ENCODE measurements at regions not wholly inside any gene's neighbourhood (a gene's known extent, or its start where the extent isn't known, plus 50 kb on each side); places are given as distances from the start of the nearest gene placed in this dataset.

GRCh38 chr2:60175290-60175689 is 378.2 kb downstream of the BCL11A start:
- Histone ChIP-seq H3K27me3 (ENCODE audit: insufficient read depth, low read length, poor library complexity) (no peaks in the 10 kb centered on the region), H3K36me3 (ENCODE audit: insufficient read depth, low read length) (no peaks in the 10 kb centered on the region), H3K27ac (ENCODE audit: low read length) (no peak overlapping the region), H2AFZ (ENCODE audit: low read depth, low read length) (no peak overlapping the region), H3K79me2 (ENCODE audit: insufficient read depth, low read length) (no peaks in the 10 kb centered on the region), H3K4me2 (ENCODE audit: insufficient read depth, low read length) (no peak overlapping the region), H3K4me3 (ENCODE audit: low read depth in 1 of 2, low read length in 2 of 2) (no peak overlapping the region), H3K4me1 (ENCODE audit: insufficient read depth, low read length) (peaks cover 6% of the 10 kb centered on the region; the same call in 1 of the 2 replicates), H3K9ac (ENCODE audit: low read depth, low read length) (no peak overlapping the region), H3K9me3 (ENCODE audit: insufficient read depth, low read length, severe bottlenecking) (no peaks in the 10 kb centered on the region), H4K20me1 (ENCODE audit: insufficient read depth, low read length) (no peaks in the 10 kb centered on the region)
- ATAC-seq (ENCODE audit: insufficient read depth, low read depth) = no peak
- DNase-seq = no peak
- TF ChIP-seq, protein P1, sequence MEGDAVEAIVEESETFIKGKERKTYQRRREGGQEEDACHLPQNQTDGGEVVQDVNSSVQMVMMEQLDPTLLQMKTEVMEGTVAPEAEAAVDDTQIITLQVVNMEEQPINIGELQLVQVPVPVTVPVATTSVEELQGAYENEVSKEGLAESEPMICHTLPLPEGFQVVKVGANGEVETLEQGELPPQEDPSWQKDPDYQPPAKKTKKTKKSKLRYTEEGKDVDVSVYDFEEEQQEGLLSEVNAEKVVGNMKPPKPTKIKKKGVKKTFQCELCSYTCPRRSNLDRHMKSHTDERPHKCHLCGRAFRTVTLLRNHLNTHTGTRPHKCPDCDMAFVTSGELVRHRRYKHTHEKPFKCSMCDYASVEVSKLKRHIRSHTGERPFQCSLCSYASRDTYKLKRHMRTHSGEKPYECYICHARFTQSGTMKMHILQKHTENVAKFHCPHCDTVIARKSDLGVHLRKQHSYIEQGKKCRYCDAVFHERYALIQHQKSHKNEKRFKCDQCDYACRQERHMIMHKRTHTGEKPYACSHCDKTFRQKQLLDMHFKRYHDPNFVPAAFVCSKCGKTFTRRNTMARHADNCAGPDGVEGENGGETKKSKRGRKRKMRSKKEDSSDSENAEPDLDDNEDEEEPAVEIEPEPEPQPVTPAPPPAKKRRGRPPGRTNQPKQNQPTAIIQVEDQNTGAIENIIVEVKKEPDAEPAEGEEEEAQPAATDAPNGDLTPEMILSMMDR (IDR thresholded peaks at IDR 0.05; ENCODE audit: borderline replicate concordance, extremely low read depth, low read length, poor library complexity, severe bottlenecking) = no peak
- TF ChIP-seq EZH2 (IDR thresholded peaks at IDR 0.05; ENCODE audit: borderline replicate concordance, low read depth, low read length, severe bottlenecking) = no peak

DNA sequence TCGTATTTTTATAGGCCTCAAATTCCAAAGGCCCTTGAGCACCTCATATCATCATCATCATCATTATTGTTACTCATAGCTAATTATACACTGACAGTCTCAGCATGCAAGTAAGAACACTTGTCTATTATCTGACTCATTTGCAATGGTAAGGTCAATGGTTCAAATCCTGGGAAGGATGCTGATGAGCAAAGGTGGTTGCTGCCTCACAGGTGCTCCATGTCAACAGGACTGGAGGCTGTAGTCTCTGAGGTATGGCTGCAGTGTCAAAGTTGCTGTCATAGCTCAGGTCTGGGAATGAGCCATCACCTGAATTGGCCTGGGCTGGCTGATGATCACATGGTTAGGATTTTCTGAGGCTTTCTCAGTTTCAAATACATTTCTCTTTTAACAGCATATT is 379.3 kb downstream of the BCL11A start:
- ATAC-seq (ENCODE audit: insufficient read depth, low read depth) (no peak), DNase-seq (no peak)
- TF ChIP-seq EZH2 (IDR thresholded peaks at IDR 0.05; ENCODE audit: borderline replicate concordance, low read depth, low read length, severe bottlenecking) = no peak
- TF ChIP-seq, protein P1 (IDR thresholded peaks at IDR 0.05; ENCODE audit: borderline replicate concordance, extremely low read depth, low read length, poor library complexity, severe bottlenecking) = no peak
- Histone ChIP-seq H3K79me2 (ENCODE audit: insufficient read depth, low read length) (no peaks in the 10 kb centered on the region), H4K20me1 (ENCODE audit: insufficient read depth, low read length) (no peaks in the 10 kb centered on the region), H3K4me3 (ENCODE audit: low read depth in 1 of 2, low read length in 2 of 2) (no peak overlapping the region), H3K9ac (ENCODE audit: low read depth, low read length) (no peak overlapping the region), H3K27me3 (ENCODE audit: insufficient read depth, low read length, poor library complexity) (no peaks in the 10 kb centered on the region), H3K9me3 (ENCODE audit: insufficient read depth, low read length, severe bottlenecking) (no peaks in the 10 kb centered on the region), H2AFZ (ENCODE audit: low read depth, low read length) (no peak overlapping the region), H3K4me2 (ENCODE audit: insufficient read depth, low read length) (no peak overlapping the region), H3K36me3 (ENCODE audit: insufficient read depth, low read length) (no peaks in the 10 kb centered on the region), H3K27ac (ENCODE audit: low read length) (no peak overlapping the region), H3K4me1 (ENCODE audit: insufficient read depth, low read length) (peaks cover 6% of the 10 kb centered on the region; the same call in 1 of the 2 replicates)

- no peaks in the 10 kb centered on the region for H3K79me2 ChIP-seq (ENCODE audit: insufficient read depth, low read length)
- no peak for DNase-seq
- H3K36me3 ChIP-seq (ENCODE audit: insufficient read depth, low read length) = no peaks in the 10 kb centered on the region
- no peak overlapping the region for H3K4me2 ChIP-seq (ENCODE audit: insufficient read depth, low read length)
- no peaks in the 10 kb centered on the region for H3K9me3 ChIP-seq (ENCODE audit: insufficient read depth, low read length, severe bottlenecking)
- peak; percentile 62 for ATAC-seq (ENCODE audit: insufficient read depth, low read depth)
- peaks cover 6% of the 10 kb centered on the region; the same call in 1 of the 2 replicates for H3K4me1 ChIP-seq (ENCODE audit: insufficient read depth, low read length)
- H3K4me3 ChIP-seq (ENCODE audit: low read depth in 1 of 2, low read length in 2 of 2) = no peak overlapping the region
- TF ChIP-seq, protein P1 (IDR thresholded peaks at IDR 0.05; ENCODE audit: borderline replicate concordance, extremely low read depth, low read length, poor library complexity, severe bottlenecking) = no peak
- TF ChIP-seq EZH2 (IDR thresholded peaks at IDR 0.05; ENCODE audit: borderline replicate concordance, low read depth, low read length, severe bottlenecking) = no peak
- no peak overlapping the region for H3K9ac ChIP-seq (ENCODE audit: low read depth, low read length)
- no peaks in the 10 kb centered on the region for H3K27me3 ChIP-seq (ENCODE audit: insufficient read depth, low read length, poor library complexity)
- no peak overlapping the region for H3K27ac ChIP-seq (ENCODE audit: low read length)
- no peaks in the 10 kb centered on the region for H4K20me1 ChIP-seq (ENCODE audit: insufficient read depth, low read length)
- peak overlapping the region; percentile 37; the same call in 1 of the 2 replicates for H2AFZ ChIP-seq (ENCODE audit: low read depth, low read length)
Observed at GRCh38 chr2:60172801-60173200, 380.7 kb downstream of the BCL11A start.

GRCh38 chr2:60170272-60170671 is 383.2 kb downstream of the BCL11A start:
- Histone ChIP-seq H3K27me3 (ENCODE audit: insufficient read depth, low read length, poor library complexity) (no peaks in the 10 kb centered on the region), H3K79me2 (ENCODE audit: insufficient read depth, low read length) (no peaks in the 10 kb centered on the region), H3K27ac (ENCODE audit: low read length) (no peak overlapping the region), H2AFZ (ENCODE audit: low read depth, low read length) (no peak overlapping the region), H4K20me1 (ENCODE audit: insufficient read depth, low read length) (no peaks in the 10 kb centered on the region), H3K4me2 (ENCODE audit: insufficient read depth, low read length) (no peak overlapping the region), H3K9me3 (ENCODE audit: insufficient read depth, low read length, severe bottlenecking) (no peaks in the 10 kb centered on the region), H3K4me3 (ENCODE audit: low read depth in 1 of 2, low read length in 2 of 2) (no peak overlapping the region), H3K4me1 (ENCODE audit: insufficient read depth, low read length) (peaks cover 6% of the 10 kb centered on the region; the same call in 1 of the 2 replicates), H3K36me3 (ENCODE audit: insufficient read depth, low read length) (no peaks in the 10 kb centered on the region), H3K9ac (ENCODE audit: low read depth, low read length) (no peak overlapping the region)
- ATAC-seq (ENCODE audit: insufficient read depth, low read depth) (no peak), DNase-seq (no peak)
- TF ChIP-seq, protein P1 (IDR thresholded peaks at IDR 0.05; ENCODE audit: borderline replicate concordance, extremely low read depth, low read length, poor library complexity, severe bottlenecking) = no peak
- no peak for TF ChIP-seq EZH2 (IDR thresholded peaks at IDR 0.05; ENCODE audit: borderline replicate concordance, low read depth, low read length, severe bottlenecking)
